ENCODE measurements at regions not wholly inside any gene's neighbourhood (a gene's known extent, or its start where the extent isn't known, plus 50 kb on each side); places are given as distances from the start of the nearest gene placed in this dataset.

- Histone ChIP-seq H3K27ac (ENCODE audit: low read length) (no peak overlapping the region), H3K4me3 (ENCODE audit: low read length) (no peak overlapping the region), H3K36me3 (ENCODE audit: control insufficient read depth, insufficient read depth, low read length) (no peaks in the 10 kb centered on the region), H3K4me1 (ENCODE audit: control insufficient read depth, insufficient read depth, low read length) (peaks cover 9% of the 10 kb centered on the region), H3K9me3 (ENCODE audit: control insufficient read depth, low read depth, low read length) (no peaks in the 10 kb centered on the region), H3K27me3 (ENCODE audit: control insufficient read depth, insufficient read depth, low read length) (no peaks in the 10 kb centered on the region)
- no peak for DNase-seq
- WGBS (ENCODE audit: insufficient coverage, low lambda C conversion rate), result no CpG with 5 or more reads among the region's 3 CpGs
Measured at GRCh38 chr11:100635194-100635593, 51.9 kb upstream of the ARHGAP42 start.

GRCh38 chr11:100636536-100636935, 50.6 kb upstream of the ARHGAP42 start:
- Histone ChIP-seq H3K36me3 (ENCODE audit: control insufficient read depth, insufficient read depth, low read length) (no peaks in the 10 kb centered on the region), H3K9me3 (ENCODE audit: control insufficient read depth, low read depth, low read length) (no peaks in the 10 kb centered on the region), H3K4me1 (ENCODE audit: control insufficient read depth, insufficient read depth, low read length) (peaks cover 7% of the 10 kb centered on the region), H3K4me3 (ENCODE audit: low read length) (no peak overlapping the region), H3K27me3 (ENCODE audit: control insufficient read depth, insufficient read depth, low read length) (no peaks in the 10 kb centered on the region), H3K27ac (ENCODE audit: low read length) (no peak overlapping the region)
- DNase-seq, result no peak
- WGBS (ENCODE audit: insufficient coverage, low lambda C conversion rate), result no CpG with 5 or more reads among the region's 3 CpGs

Measured in large intestine (tissue), 3 donors.